ENCODE measurements at regions not wholly inside any gene's neighbourhood (a gene's known extent, or its start where the extent isn't known, plus 50 kb on each side); places are given as distances from the start of the nearest gene placed in this dataset.

- TF ChIP-seq, protein P1, sequence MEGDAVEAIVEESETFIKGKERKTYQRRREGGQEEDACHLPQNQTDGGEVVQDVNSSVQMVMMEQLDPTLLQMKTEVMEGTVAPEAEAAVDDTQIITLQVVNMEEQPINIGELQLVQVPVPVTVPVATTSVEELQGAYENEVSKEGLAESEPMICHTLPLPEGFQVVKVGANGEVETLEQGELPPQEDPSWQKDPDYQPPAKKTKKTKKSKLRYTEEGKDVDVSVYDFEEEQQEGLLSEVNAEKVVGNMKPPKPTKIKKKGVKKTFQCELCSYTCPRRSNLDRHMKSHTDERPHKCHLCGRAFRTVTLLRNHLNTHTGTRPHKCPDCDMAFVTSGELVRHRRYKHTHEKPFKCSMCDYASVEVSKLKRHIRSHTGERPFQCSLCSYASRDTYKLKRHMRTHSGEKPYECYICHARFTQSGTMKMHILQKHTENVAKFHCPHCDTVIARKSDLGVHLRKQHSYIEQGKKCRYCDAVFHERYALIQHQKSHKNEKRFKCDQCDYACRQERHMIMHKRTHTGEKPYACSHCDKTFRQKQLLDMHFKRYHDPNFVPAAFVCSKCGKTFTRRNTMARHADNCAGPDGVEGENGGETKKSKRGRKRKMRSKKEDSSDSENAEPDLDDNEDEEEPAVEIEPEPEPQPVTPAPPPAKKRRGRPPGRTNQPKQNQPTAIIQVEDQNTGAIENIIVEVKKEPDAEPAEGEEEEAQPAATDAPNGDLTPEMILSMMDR (IDR thresholded peaks at IDR 0.05): no peak
- no peak for TF ChIP-seq POLR2A (IDR thresholded peaks at IDR 0.05)
Measured at GRCh38 chr2:72033636-72034035, 114.0 kb downstream of the CYP26B1 start.

Data from Peyer's patch (tissue), 4 donors.